Prostate gland (tissue), 2 donors: ENCODE measurements at regions not wholly inside any gene's neighbourhood (a gene's known extent, or its start where the extent isn't known, plus 50 kb on each side); places are given as distances from the start of the nearest gene placed in this dataset.

Source experiments
- POLR2A ChIP-seq: fragments of 450-650 bp; IDR thresholded peaks from one replicate; pipeline ENCODE4 v1.6.1; 2016; ENCODE audit warnings: antibody characterized with exemption, mild to moderate bottlenecking
- TF ChIP-seq, protein P1 (sequence below), 4 experiments: fragments of 200-600 bp in 2 of 4; fragments of 450-650 bp in 2 of 4; sonication (generic) in 2 of 4; IDR thresholded peaks; 1 replicate in 3 of 4; 2 replicates in 1 of 4; pipeline ENCODE4 v1.5.1; 2016 to 2019; ENCODE audit warnings: antibody characterized with exemption in 4 of 4, mild to moderate bottlenecking in 2 of 4, moderate library complexity in 2 of 4

DNA sequence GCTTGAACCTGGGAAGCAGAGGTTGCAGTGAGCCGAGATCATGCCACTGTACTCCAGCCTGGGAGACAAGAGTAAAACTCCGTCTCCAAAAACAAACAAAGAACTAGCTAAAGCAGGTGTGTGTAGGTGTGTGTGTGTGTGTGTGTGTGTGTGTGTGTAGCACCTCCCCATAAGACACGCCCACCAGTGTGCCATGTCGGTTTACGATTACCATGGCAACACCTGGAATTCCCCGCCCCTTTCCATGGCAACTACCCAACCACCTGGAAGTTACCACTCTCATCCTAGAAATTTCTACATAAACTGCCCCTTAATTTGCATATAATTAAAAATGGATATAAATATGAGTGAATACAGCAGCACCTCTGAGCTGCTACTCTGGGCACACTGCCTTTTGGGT lies 80.9 kb upstream of the ADGRE5 start:
- TF ChIP-seq, protein P1, sequence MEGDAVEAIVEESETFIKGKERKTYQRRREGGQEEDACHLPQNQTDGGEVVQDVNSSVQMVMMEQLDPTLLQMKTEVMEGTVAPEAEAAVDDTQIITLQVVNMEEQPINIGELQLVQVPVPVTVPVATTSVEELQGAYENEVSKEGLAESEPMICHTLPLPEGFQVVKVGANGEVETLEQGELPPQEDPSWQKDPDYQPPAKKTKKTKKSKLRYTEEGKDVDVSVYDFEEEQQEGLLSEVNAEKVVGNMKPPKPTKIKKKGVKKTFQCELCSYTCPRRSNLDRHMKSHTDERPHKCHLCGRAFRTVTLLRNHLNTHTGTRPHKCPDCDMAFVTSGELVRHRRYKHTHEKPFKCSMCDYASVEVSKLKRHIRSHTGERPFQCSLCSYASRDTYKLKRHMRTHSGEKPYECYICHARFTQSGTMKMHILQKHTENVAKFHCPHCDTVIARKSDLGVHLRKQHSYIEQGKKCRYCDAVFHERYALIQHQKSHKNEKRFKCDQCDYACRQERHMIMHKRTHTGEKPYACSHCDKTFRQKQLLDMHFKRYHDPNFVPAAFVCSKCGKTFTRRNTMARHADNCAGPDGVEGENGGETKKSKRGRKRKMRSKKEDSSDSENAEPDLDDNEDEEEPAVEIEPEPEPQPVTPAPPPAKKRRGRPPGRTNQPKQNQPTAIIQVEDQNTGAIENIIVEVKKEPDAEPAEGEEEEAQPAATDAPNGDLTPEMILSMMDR (IDR thresholded peaks at IDR 0.05): no peak
- TF ChIP-seq POLR2A: no peak
